ENCODE measurements at regions not wholly inside any gene's neighbourhood (a gene's known extent, or its start where the extent isn't known, plus 50 kb on each side); places are given as distances from the start of the nearest gene placed in this dataset.

GRCh38 chr10:105534086-105534485 is 893.0 kb downstream of the SORCS3 start:
- POLR2A ChIA-PET (ENCODE audit: partially characterized antibody), result no interaction called here
- H3K9me3 ChIP-seq (ENCODE audit: insufficient read depth in 2 of 2, low read depth in 1 of 2, low read length in 1 of 2), result peaks cover 3% of the 10 kb centered on the region in 2 experiments; a peak in 1 of 4 replicates
- peaks cover under 1 to 5% (median 3%) of the 10 kb centered on the region in 4 experiments; a peak in 3 of 7 replicates for H3K4me1 ChIP-seq (replicated peaks in 1 of 4; ENCODE audit: control insufficient read depth in 3 of 4, insufficient read depth in 4 of 4, low read length in 3 of 4)
- no peak overlapping the region for H2BK120ac ChIP-seq (replicated peaks; ENCODE audit: low read depth, low read length)
- no peak overlapping the region for H2AK5ac ChIP-seq (ENCODE audit: low read depth, low read length)
- CTCF ChIA-PET (ENCODE audit: partially characterized antibody), result no interaction called here
- no peaks in the 10 kb centered on the region for H3K23me2 ChIP-seq (ENCODE audit: low read depth, low read length)
- H3K4me3 ChIP-seq (ENCODE audit: extremely low read depth in 1 of 4, insufficient read depth in 2 of 4, low read depth in 3 of 4, low read length in 4 of 4), result no peak overlapping the region
- no peaks in the 10 kb centered on the region for H3K79me1 ChIP-seq (ENCODE audit: low read depth, low read length)
- no peak overlapping the region for H2AFZ ChIP-seq (ENCODE audit: low read length)
- no peak overlapping the region for H3K4me2 ChIP-seq (ENCODE audit: insufficient read depth in 1 of 2, low read depth in 2 of 2, low read length in 2 of 2)
- H3K23ac ChIP-seq (ENCODE audit: insufficient read length), result no peak overlapping the region
- H3K56ac ChIP-seq (replicated peaks; ENCODE audit: insufficient read length, low read depth, low read length), result no peak overlapping the region
- H3K9ac ChIP-seq (replicated peaks in 1 of 4; ENCODE audit: extremely low read depth in 1 of 4, low read depth in 3 of 4, low read length in 3 of 4), result no peak overlapping the region
- H2BK12ac ChIP-seq (ENCODE audit: low read depth, low read length), result no peak overlapping the region
- H4K20me1 ChIP-seq (replicated peaks in 1 of 2; ENCODE audit: control insufficient read depth in 1 of 2, insufficient read depth in 2 of 2, low read length in 2 of 2), result no peaks in the 10 kb centered on the region
- no peak overlapping the region for H4K8ac ChIP-seq (ENCODE audit: extremely low read depth, insufficient read depth, low read length)
- no peaks in the 10 kb centered on the region for H3K27me3 ChIP-seq (replicated peaks in 1 of 4; ENCODE audit: control insufficient read depth in 3 of 4, extremely low read depth in 1 of 4, insufficient read depth in 3 of 4, low read length in 3 of 4)
- no peak overlapping the region for H3K18ac ChIP-seq (ENCODE audit: extremely low read depth, low read length)
- TF ChIP-seq SP4 (IDR thresholded peaks at IDR 0.05; ENCODE audit: low read length), result no peak
- no peak for TF ChIP-seq RXRA (IDR thresholded peaks at IDR 0.05; ENCODE audit: insufficient read depth, low read depth, low read length)
- H3K79me2 ChIP-seq (ENCODE audit: control insufficient read depth in 1 of 2, insufficient read depth in 2 of 2, low read length in 2 of 2), result no peaks in the 10 kb centered on the region
- no peak for FAIRE-seq
- H2BK5ac ChIP-seq (ENCODE audit: low read depth, low read length), result no peak overlapping the region
- DNase-seq (ENCODE audit: low read depth in 1 of 2, low spot score in 2 of 2), result no peak
- WGBS, 2 experiments (ENCODE audit: extremely low coverage in 1 of 2, insufficient coverage in 1 of 2, insufficient read length in 1 of 2, insufficient replicate concordance in 2 of 2, low coverage in 1 of 2, low lambda C conversion rate in 2 of 2, missing lambda C conversion rate in 1 of 2), result 88% methylated on average over 1 of the region's 1 CpG; no CpG with 5 or more reads in 1 of the 2 experiments
- H3K27ac ChIP-seq (ENCODE audit: low read depth, low read length), result no peak overlapping the region
- H3K14ac ChIP-seq (ENCODE audit: insufficient read length), result no peak overlapping the region
- no peak overlapping the region for H4K91ac ChIP-seq (replicated peaks; ENCODE audit: insufficient read length, low read length)
- H3K4ac ChIP-seq (replicated peaks; ENCODE audit: insufficient read length, low read depth, low read length), result no peak overlapping the region
- H3K36me3 ChIP-seq (ENCODE audit: control insufficient read depth in 2 of 4, insufficient read depth in 4 of 4, low read length in 3 of 4), result no peaks in the 10 kb centered on the region
- H2BK15ac ChIP-seq (ENCODE audit: low read length), result no peak overlapping the region
- H2BK20ac ChIP-seq (ENCODE audit: low read length), result no peak overlapping the region
- H4K5ac ChIP-seq (ENCODE audit: insufficient read length, low read depth, low read length), result no peak overlapping the region
